ENCODE measurements at regions not wholly inside any gene's neighbourhood (a gene's known extent, or its start where the extent isn't known, plus 50 kb on each side); places are given as distances from the start of the nearest gene placed in this dataset.

DNA sequence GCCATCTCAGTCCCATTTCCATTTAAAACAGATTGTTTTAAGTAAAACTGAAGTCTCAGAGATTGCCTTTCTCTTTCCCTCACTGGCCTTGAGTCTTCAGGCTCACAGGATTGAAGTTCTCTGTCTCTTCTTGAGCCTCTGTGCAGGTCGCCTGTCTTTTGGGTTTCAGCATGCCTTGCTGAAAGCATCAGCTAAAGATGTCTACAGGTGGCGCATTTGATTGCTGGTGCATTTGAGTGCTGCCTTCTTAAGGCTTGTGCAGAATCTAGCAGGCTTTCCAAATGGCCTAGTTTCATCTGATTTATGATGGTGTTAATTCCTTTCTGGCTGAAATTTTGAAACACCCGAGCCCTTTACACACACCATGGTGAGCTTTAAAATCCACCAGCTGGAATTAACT is 1062.2 kb upstream of the FBXO33 start:
- H3K27ac ChIP-seq (ENCODE audit: low read depth in 1 of 2, low read length in 2 of 2) = no peak overlapping the region
- no peaks in the 10 kb centered on the region for H3K27me3 ChIP-seq (ENCODE audit: control insufficient read depth in 4 of 4, insufficient read depth in 4 of 4, low read length in 3 of 4)
- no peak for DNase-seq (ENCODE audit: low spot score)
- H3K4me1 ChIP-seq (ENCODE audit: control insufficient read depth in 4 of 4, insufficient read depth in 4 of 4, low read length in 3 of 4) = no peaks in the 10 kb centered on the region
- no peaks in the 10 kb centered on the region for H3K9me3 ChIP-seq (ENCODE audit: control insufficient read depth in 4 of 4, low read length in 3 of 4)
- H3K4me3 ChIP-seq (ENCODE audit: low read depth in 1 of 3, low read length in 3 of 3) = no peak overlapping the region
- H3K36me3 ChIP-seq (ENCODE audit: control insufficient read depth in 4 of 4, insufficient read depth in 3 of 4, low read depth in 1 of 4, low read length in 3 of 4) = no peaks in the 10 kb centered on the region
- WGBS = 67% methylated on average over 3 of the region's 3 CpGs
- no peak overlapping the region for H3K9ac ChIP-seq (ENCODE audit: low read depth in 1 of 2, low read length in 2 of 2)
- no peak for TF ChIP-seq NR2F2 (IDR thresholded peaks at IDR 0.05)
- TF ChIP-seq FOXA1 (IDR thresholded peaks at IDR 0.05) = no peak
- no peak for TF ChIP-seq HNF4G (IDR thresholded peaks at IDR 0.05)
- TF ChIP-seq JUND (IDR thresholded peaks at IDR 0.05) = no peak
- TF ChIP-seq, protein P1, sequence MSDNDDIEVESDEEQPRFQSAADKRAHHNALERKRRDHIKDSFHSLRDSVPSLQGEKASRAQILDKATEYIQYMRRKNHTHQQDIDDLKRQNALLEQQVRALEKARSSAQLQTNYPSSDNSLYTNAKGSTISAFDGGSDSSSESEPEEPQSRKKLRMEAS (IDR thresholded peaks at IDR 0.05) = no peak
- no peak for TF ChIP-seq RAD21 (IDR thresholded peaks at IDR 0.05)
- TF ChIP-seq RXRA (IDR thresholded peaks at IDR 0.05) = no peak
- no peak for TF ChIP-seq YY1 (IDR thresholded peaks at IDR 0.05)
- TF ChIP-seq, protein P2, sequence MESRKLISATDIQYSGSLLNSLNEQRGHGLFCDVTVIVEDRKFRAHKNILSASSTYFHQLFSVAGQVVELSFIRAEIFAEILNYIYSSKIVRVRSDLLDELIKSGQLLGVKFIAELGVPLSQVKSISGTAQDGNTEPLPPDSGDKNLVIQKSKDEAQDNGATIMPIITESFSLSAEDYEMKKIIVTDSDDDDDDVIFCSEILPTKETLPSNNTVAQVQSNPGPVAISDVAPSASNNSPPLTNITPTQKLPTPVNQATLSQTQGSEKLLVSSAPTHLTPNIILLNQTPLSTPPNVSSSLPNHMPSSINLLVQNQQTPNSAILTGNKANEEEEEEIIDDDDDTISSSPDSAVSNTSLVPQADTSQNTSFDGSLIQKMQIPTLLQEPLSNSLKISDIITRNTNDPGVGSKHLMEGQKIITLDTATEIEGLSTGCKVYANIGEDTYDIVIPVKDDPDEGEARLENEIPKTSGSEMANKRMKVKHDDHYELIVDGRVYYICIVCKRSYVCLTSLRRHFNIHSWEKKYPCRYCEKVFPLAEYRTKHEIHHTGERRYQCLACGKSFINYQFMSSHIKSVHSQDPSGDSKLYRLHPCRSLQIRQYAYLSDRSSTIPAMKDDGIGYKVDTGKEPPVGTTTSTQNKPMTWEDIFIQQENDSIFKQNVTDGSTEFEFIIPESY (IDR thresholded peaks at IDR 0.05) = no peak
- no peak for TF ChIP-seq TAF1 (conservative IDR thresholded peaks at IDR 0.05)
- no peak for TF ChIP-seq FOXA2 (IDR thresholded peaks at IDR 0.05)
- TF ChIP-seq SP1 (IDR thresholded peaks at IDR 0.05) = no peak
- TF ChIP-seq, protein P3, sequence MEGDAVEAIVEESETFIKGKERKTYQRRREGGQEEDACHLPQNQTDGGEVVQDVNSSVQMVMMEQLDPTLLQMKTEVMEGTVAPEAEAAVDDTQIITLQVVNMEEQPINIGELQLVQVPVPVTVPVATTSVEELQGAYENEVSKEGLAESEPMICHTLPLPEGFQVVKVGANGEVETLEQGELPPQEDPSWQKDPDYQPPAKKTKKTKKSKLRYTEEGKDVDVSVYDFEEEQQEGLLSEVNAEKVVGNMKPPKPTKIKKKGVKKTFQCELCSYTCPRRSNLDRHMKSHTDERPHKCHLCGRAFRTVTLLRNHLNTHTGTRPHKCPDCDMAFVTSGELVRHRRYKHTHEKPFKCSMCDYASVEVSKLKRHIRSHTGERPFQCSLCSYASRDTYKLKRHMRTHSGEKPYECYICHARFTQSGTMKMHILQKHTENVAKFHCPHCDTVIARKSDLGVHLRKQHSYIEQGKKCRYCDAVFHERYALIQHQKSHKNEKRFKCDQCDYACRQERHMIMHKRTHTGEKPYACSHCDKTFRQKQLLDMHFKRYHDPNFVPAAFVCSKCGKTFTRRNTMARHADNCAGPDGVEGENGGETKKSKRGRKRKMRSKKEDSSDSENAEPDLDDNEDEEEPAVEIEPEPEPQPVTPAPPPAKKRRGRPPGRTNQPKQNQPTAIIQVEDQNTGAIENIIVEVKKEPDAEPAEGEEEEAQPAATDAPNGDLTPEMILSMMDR (IDR thresholded peaks at IDR 0.05; ENCODE audit: low read depth, low read length, missing input control) = no peak
- TF ChIP-seq, protein P4, sequence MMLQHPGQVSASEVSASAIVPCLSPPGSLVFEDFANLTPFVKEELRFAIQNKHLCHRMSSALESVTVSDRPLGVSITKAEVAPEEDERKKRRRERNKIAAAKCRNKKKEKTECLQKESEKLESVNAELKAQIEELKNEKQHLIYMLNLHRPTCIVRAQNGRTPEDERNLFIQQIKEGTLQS (IDR thresholded peaks at IDR 0.05) = no peak
- TF ChIP-seq EGR1 (IDR thresholded peaks at IDR 0.05; ENCODE audit: low read depth in 2 of 2) = no peak
- no peak for TF ChIP-seq GABPA (IDR thresholded peaks at IDR 0.05 in 1 of 2, conservative IDR thresholded peaks at IDR 0.05 in 1 of 2)
- TF ChIP-seq HNF4A (conservative IDR thresholded peaks at IDR 0.05) = no peak

DNA sequence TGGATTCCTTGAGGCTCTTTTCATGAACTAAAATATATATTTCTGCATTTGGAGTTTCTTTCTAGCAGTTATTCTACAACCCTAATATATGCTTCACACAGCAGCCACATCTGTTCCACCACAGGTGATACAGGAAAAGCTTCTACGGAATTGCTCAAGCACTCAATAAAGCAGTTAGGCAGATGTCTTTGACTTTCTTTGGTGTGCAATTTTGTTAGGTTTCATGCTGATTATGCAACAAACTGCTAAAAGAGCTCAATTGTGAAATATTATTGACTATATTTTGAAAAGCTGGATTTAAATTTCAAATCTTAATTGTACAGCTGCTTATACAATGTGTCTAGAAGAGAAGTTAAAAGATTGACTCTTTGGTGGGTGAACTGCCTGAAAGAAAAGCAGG is 1055.6 kb upstream of the FBXO33 start:
- no peaks in the 10 kb centered on the region for H3K36me3 ChIP-seq (ENCODE audit: control insufficient read depth in 4 of 4, insufficient read depth in 3 of 4, low read depth in 1 of 4, low read length in 3 of 4)
- no peaks in the 10 kb centered on the region for H3K9me3 ChIP-seq (ENCODE audit: control insufficient read depth in 4 of 4, low read length in 3 of 4)
- H3K9ac ChIP-seq (ENCODE audit: low read depth in 1 of 2, low read length in 2 of 2) = no peak overlapping the region
- no peak overlapping the region for H3K4me3 ChIP-seq (ENCODE audit: low read depth in 1 of 3, low read length in 3 of 3)
- no peak for DNase-seq (ENCODE audit: low spot score)
- no peaks in the 10 kb centered on the region for H3K4me1 ChIP-seq (ENCODE audit: control insufficient read depth in 4 of 4, insufficient read depth in 4 of 4, low read length in 3 of 4)
- peaks cover 0 to 2% (median 0%) of the 10 kb centered on the region in 4 donors for H3K27me3 ChIP-seq (ENCODE audit: control insufficient read depth in 4 of 4, insufficient read depth in 4 of 4, low read length in 3 of 4)
- 79% methylated on average over 1 of the region's 1 CpG for WGBS
- TF ChIP-seq RAD21 (IDR thresholded peaks at IDR 0.05) = no peak
- TF ChIP-seq, protein P2 (IDR thresholded peaks at IDR 0.05) = no peak
- no peak for TF ChIP-seq NR2F2 (IDR thresholded peaks at IDR 0.05)
- TF ChIP-seq TAF1 (conservative IDR thresholded peaks at IDR 0.05) = no peak
- TF ChIP-seq, protein P4 (IDR thresholded peaks at IDR 0.05) = no peak
- TF ChIP-seq FOXA2 (IDR thresholded peaks at IDR 0.05) = no peak
- no peak for TF ChIP-seq RXRA (IDR thresholded peaks at IDR 0.05)
- no peak for TF ChIP-seq HNF4G (IDR thresholded peaks at IDR 0.05)
- TF ChIP-seq, protein P3 (IDR thresholded peaks at IDR 0.05; ENCODE audit: low read depth, low read length, missing input control) = no peak
- no peak for TF ChIP-seq EGR1 (IDR thresholded peaks at IDR 0.05; ENCODE audit: low read depth in 2 of 2)
- TF ChIP-seq YY1 (IDR thresholded peaks at IDR 0.05) = no peak
- TF ChIP-seq JUND (IDR thresholded peaks at IDR 0.05) = no peak
- TF ChIP-seq, protein P1 (IDR thresholded peaks at IDR 0.05) = no peak
- no peak for TF ChIP-seq FOXA1 (IDR thresholded peaks at IDR 0.05)
- no peak overlapping the region for H3K27ac ChIP-seq (ENCODE audit: low read depth in 1 of 2, low read length in 2 of 2)
